ENCODE measurements at regions not wholly inside any gene's neighbourhood (a gene's known extent, or its start where the extent isn't known, plus 50 kb on each side); places are given as distances from the start of the nearest gene placed in this dataset.

GRCh38 chr5:125053179-125053578 lies 306.7 kb upstream of the ZNF608 start:
- TF ChIP-seq EP300 (IDR thresholded peaks at IDR 0.05) (no peak), CTCF (IDR thresholded peaks at IDR 0.05) (no peak), POLR2A (IDR thresholded peaks at IDR 0.05) (no peak)
- H3K36me3 ChIP-seq: no peaks in the 10 kb centered on the region

DNA sequence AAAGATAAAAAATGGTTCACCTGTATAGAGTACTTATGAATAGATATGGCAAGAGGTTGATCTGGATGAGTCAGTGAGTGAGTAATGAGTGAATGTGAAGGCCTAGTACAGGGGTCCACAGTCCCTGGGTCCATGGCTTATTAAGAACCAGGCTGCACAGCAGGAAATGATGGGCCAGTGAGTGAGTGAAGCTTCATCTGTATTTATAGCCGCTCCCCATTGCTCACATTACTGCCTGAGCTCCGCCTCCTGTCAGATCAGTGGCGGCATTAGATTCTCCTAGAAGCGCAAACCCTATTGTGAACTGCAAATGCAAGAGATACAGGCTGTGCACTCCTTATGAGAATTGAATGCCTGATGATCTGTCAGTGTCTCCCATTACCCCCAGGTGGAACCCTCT lies 307.7 kb upstream of the ZNF608 start:
- Histone ChIP-seq H3K36me3 (no peaks in the 10 kb centered on the region), H3K4me1 (peaks cover 0 to 31% (median 3%) of the 10 kb centered on the region in 4 donors), H3K9me3 (peaks cover 0 to 3% (median 0%) of the 10 kb centered on the region in 4 donors), H3K4me3 (no peak overlapping the region), H3K27ac (no peak overlapping the region), H3K27me3 (no peaks in the 10 kb centered on the region)
- no peak for DNase-seq (ENCODE audit: low spot score in 2 of 2)
- TF ChIP-seq EP300 (IDR thresholded peaks at IDR 0.05) (no peak), POLR2A (IDR thresholded peaks at IDR 0.05) (no peak), CTCF (IDR thresholded peaks at IDR 0.05) (no peak)
- 88 to 94% methylated on average over 4 of the region's 4 CpGs for WGBS, 2 donors

More at GRCh38 chr5:125053179-125053578, 306.7 kb upstream of the ZNF608 start:
- WGBS, 2 donors: 41 to 97% methylated on average over 1 of the region's 1 CpG
- no peak for DNase-seq (ENCODE audit: low spot score in 2 of 2)
- H3K27ac ChIP-seq: no peak overlapping the region
- peaks cover 0 to 3% (median 0%) of the 10 kb centered on the region in 4 donors for H3K9me3 ChIP-seq
- H3K4me3 ChIP-seq: no peak overlapping the region
- no peaks in the 10 kb centered on the region for H3K27me3 ChIP-seq
- peaks cover 0 to 22% (median 2%) of the 10 kb centered on the region in 4 donors for H3K4me1 ChIP-seq

DNA sequence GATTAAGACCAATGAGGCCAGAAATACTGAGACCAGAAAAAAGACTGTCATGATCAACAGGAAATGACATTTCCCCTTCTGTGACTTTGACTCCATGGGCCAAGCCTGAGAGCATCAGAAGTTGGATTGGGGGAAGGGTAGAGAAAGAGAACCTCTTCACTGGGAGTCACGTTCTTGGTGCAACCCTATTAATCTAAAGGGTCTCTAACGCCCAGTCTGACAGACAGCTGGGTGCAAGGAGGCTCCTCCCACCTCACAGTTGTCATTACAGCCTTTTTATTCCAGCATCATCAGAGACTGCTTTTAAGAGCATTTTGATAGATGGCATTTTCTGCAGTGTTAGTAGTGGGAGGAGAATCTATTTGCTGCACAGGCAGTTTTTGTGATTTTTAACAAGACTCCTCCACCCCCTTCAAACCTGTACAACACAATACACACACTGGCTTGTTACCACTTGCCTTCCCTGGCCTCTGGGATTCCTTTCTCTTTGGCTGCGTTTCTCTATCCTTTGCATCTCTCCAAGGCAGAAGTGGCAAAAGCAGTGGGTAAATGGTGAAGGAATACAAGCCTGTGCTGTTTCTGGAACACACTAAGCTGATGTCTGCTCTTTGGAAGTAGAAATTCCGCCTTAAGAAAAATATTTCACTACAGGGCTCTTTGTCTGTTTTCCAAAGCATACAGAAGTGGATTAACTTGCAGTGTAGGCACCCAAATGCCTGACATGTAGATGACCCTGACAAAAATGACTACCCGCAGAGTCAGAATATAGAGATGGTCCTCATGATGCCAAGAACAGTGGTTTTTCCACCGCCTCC lies 310.4 kb upstream of the ZNF608 start:
- 46 to 48% methylated on average over 6 of the region's 6 CpGs for WGBS, 2 donors
- H3K36me3 ChIP-seq: no peaks in the 10 kb centered on the region
- peak overlapping the region in 2 of 4 donors; percentile 45 to 52 for H3K27ac ChIP-seq
- H3K4me3 ChIP-seq: no peak overlapping the region
- no peaks in the 10 kb centered on the region for H3K27me3 ChIP-seq
- H3K9me3 ChIP-seq: no peaks in the 10 kb centered on the region
- no peak for TF ChIP-seq CTCF (IDR thresholded peaks at IDR 0.05)
- TF ChIP-seq POLR2A (IDR thresholded peaks at IDR 0.05): no peak
- no peak for TF ChIP-seq EP300 (IDR thresholded peaks at IDR 0.05)
- no peak for DNase-seq (ENCODE audit: low spot score in 2 of 2)
- peaks cover 0 to 34% (median 3%) of the 10 kb centered on the region in 4 donors for H3K4me1 ChIP-seq

- WGBS, 2 donors: 26 to 35% methylated on average over 9 of the region's 9 CpGs
- H3K36me3 ChIP-seq: no peaks in the 10 kb centered on the region
- H3K4me3 ChIP-seq: no peak overlapping the region
- peak overlapping the region in 2 of 4 donors; percentile 43 to 52 for H3K27ac ChIP-seq
- DNase-seq (ENCODE audit: low spot score in 2 of 2): no peak
- H3K4me1 ChIP-seq: peaks cover 0 to 34% (median 3%) of the 10 kb centered on the region in 4 donors
- H3K9me3 ChIP-seq: no peaks in the 10 kb centered on the region
- TF ChIP-seq EP300 (IDR thresholded peaks at IDR 0.05): no peak
- no peak for TF ChIP-seq POLR2A (IDR thresholded peaks at IDR 0.05)
- TF ChIP-seq CTCF (IDR thresholded peaks at IDR 0.05): no peak
- no peaks in the 10 kb centered on the region for H3K27me3 ChIP-seq
Measured at GRCh38 chr5:125057912-125058826, 311.7 kb upstream of the ZNF608 start.

All from tibial nerve (tissue), 4 donors.